ENCODE measurements at regions not wholly inside any gene's neighbourhood (a gene's known extent, or its start where the extent isn't known, plus 50 kb on each side); places are given as distances from the start of the nearest gene placed in this dataset.

- no peaks in the 10 kb centered on the region for H3K36me3 ChIP-seq (ENCODE audit: control insufficient read depth in 4 of 4, insufficient read depth in 4 of 4, low read length in 3 of 4)
- H3K9me3 ChIP-seq (ENCODE audit: control extremely low read depth in 1 of 5, control insufficient read depth in 4 of 5, insufficient read depth in 2 of 5, low read depth in 1 of 5, low read length in 4 of 5): no peaks in the 10 kb centered on the region
- DNase-seq: no peak
- H3K4me1 ChIP-seq (ENCODE audit: control extremely low read depth in 1 of 4, control insufficient read depth in 4 of 4, insufficient read depth in 4 of 4, low read length in 3 of 4): no peaks in the 10 kb centered on the region
- WGBS (ENCODE audit: insufficient coverage): 100% methylated on average over 1 of the region's 1 CpG
- no peak overlapping the region for H3K27ac ChIP-seq (ENCODE audit: insufficient read depth in 1 of 2, low read depth in 1 of 2, low read length in 2 of 2, poor library complexity in 1 of 2, severe bottlenecking in 2 of 2)
- POLR2A ChIA-PET: no interaction called here
- H3K27me3 ChIP-seq (replicated peaks in 2 of 5; ENCODE audit: control insufficient read depth in 4 of 5, insufficient read depth in 5 of 5, low read length in 4 of 5): no peaks in the 10 kb centered on the region
- H3K4me3 ChIP-seq (ENCODE audit: control insufficient read depth in 1 of 7, extremely low read depth in 1 of 7, insufficient read depth in 4 of 7, low read depth in 2 of 7, low read length in 6 of 7): no peak overlapping the region
- CTCF ChIA-PET: no interaction called here
Observed at GRCh38 chr3:106877627-106878026, 499.6 kb upstream of the CCDC54 start.

GRCh38 chr3:106880206-106880605 is 497.0 kb upstream of the CCDC54 start:
- POLR2A ChIA-PET: interaction anchor here (0.6 kb wide), 1 partner anchor 334 kb away, joined by 3 read pairs; no protein-coding TSS in a partner anchor
- no peak overlapping the region for H3K4me3 ChIP-seq (ENCODE audit: control insufficient read depth in 1 of 7, extremely low read depth in 1 of 7, insufficient read depth in 4 of 7, low read depth in 2 of 7, low read length in 6 of 7)
- CTCF ChIA-PET: no interaction called here
- DNase-seq: no peak
- no peaks in the 10 kb centered on the region for H3K4me1 ChIP-seq (ENCODE audit: control extremely low read depth in 1 of 4, control insufficient read depth in 4 of 4, insufficient read depth in 4 of 4, low read length in 3 of 4)
- H3K27ac ChIP-seq (ENCODE audit: insufficient read depth in 1 of 2, low read depth in 1 of 2, low read length in 2 of 2, poor library complexity in 1 of 2, severe bottlenecking in 2 of 2): no peak overlapping the region
- H3K27me3 ChIP-seq (replicated peaks in 2 of 5; ENCODE audit: control insufficient read depth in 4 of 5, insufficient read depth in 5 of 5, low read length in 4 of 5): no peaks in the 10 kb centered on the region
- WGBS (ENCODE audit: insufficient coverage): no CpG with 5 or more reads among the region's 1 CpG
- no peaks in the 10 kb centered on the region for H3K36me3 ChIP-seq (ENCODE audit: control insufficient read depth in 4 of 4, insufficient read depth in 4 of 4, low read length in 3 of 4)
- H3K9me3 ChIP-seq (ENCODE audit: control extremely low read depth in 1 of 5, control insufficient read depth in 4 of 5, insufficient read depth in 2 of 5, low read depth in 1 of 5, low read length in 4 of 5): no peaks in the 10 kb centered on the region

GRCh38 chr3:106881186-106881585 is 496.1 kb upstream of the CCDC54 start:
- no peak overlapping the region for H3K4me3 ChIP-seq (ENCODE audit: control insufficient read depth in 1 of 7, extremely low read depth in 1 of 7, insufficient read depth in 4 of 7, low read depth in 2 of 7, low read length in 6 of 7)
- no peaks in the 10 kb centered on the region for H3K4me1 ChIP-seq (ENCODE audit: control extremely low read depth in 1 of 4, control insufficient read depth in 4 of 4, insufficient read depth in 4 of 4, low read length in 3 of 4)
- no peaks in the 10 kb centered on the region for H3K36me3 ChIP-seq (ENCODE audit: control insufficient read depth in 4 of 4, insufficient read depth in 4 of 4, low read length in 3 of 4)
- H3K27ac ChIP-seq (ENCODE audit: insufficient read depth in 1 of 2, low read depth in 1 of 2, low read length in 2 of 2, poor library complexity in 1 of 2, severe bottlenecking in 2 of 2): no peak overlapping the region
- CTCF ChIA-PET: no interaction called here
- POLR2A ChIA-PET: no interaction called here
- DNase-seq: peak in 1 of 3 donors; percentile 4
- H3K9me3 ChIP-seq (ENCODE audit: control extremely low read depth in 1 of 5, control insufficient read depth in 4 of 5, insufficient read depth in 2 of 5, low read depth in 1 of 5, low read length in 4 of 5): peaks cover 0 to 3% (median 0%) of the 10 kb centered on the region in 5 experiments
- H3K27me3 ChIP-seq (replicated peaks in 2 of 5; ENCODE audit: control insufficient read depth in 4 of 5, insufficient read depth in 5 of 5, low read length in 4 of 5): no peaks in the 10 kb centered on the region
- no CpG with 5 or more reads among the region's 1 CpG for WGBS (ENCODE audit: insufficient coverage)

GRCh38 chr3:106882297-106882696 is 494.9 kb upstream of the CCDC54 start:
- ChIA-PET POLR2A (no interaction called here), CTCF (no interaction called here)
- H3K36me3 ChIP-seq (ENCODE audit: control insufficient read depth in 4 of 4, insufficient read depth in 4 of 4, low read length in 3 of 4): no peaks in the 10 kb centered on the region
- no peak for DNase-seq
- WGBS (ENCODE audit: insufficient coverage): 100% methylated on average over 1 of the region's 2 CpGs
- H3K27me3 ChIP-seq (replicated peaks in 2 of 5; ENCODE audit: control insufficient read depth in 4 of 5, insufficient read depth in 5 of 5, low read length in 4 of 5): no peaks in the 10 kb centered on the region
- peaks cover 0 to 3% (median 0%) of the 10 kb centered on the region in 5 experiments for H3K9me3 ChIP-seq (ENCODE audit: control extremely low read depth in 1 of 5, control insufficient read depth in 4 of 5, insufficient read depth in 2 of 5, low read depth in 1 of 5, low read length in 4 of 5)
- H3K4me1 ChIP-seq (ENCODE audit: control extremely low read depth in 1 of 4, control insufficient read depth in 4 of 4, insufficient read depth in 4 of 4, low read length in 3 of 4): no peaks in the 10 kb centered on the region
- no peak overlapping the region for H3K27ac ChIP-seq (ENCODE audit: insufficient read depth in 1 of 2, low read depth in 1 of 2, low read length in 2 of 2, poor library complexity in 1 of 2, severe bottlenecking in 2 of 2)
- no peak overlapping the region for H3K4me3 ChIP-seq (ENCODE audit: control insufficient read depth in 1 of 7, extremely low read depth in 1 of 7, insufficient read depth in 4 of 7, low read depth in 2 of 7, low read length in 6 of 7)

GRCh38 chr3:106906074-106906473 is 471.2 kb upstream of the CCDC54 start:
- Histone ChIP-seq H3K4me3 (ENCODE audit: control insufficient read depth in 1 of 7, extremely low read depth in 1 of 7, insufficient read depth in 4 of 7, low read depth in 2 of 7, low read length in 6 of 7) (no peak overlapping the region), H3K27ac (ENCODE audit: insufficient read depth in 1 of 2, low read depth in 1 of 2, low read length in 2 of 2, poor library complexity in 1 of 2, severe bottlenecking in 2 of 2) (no peak overlapping the region), H3K4me1 (ENCODE audit: control extremely low read depth in 1 of 4, control insufficient read depth in 4 of 4, insufficient read depth in 4 of 4, low read length in 3 of 4) (no peaks in the 10 kb centered on the region), H3K9me3 (ENCODE audit: control extremely low read depth in 1 of 5, control insufficient read depth in 4 of 5, insufficient read depth in 2 of 5, low read depth in 1 of 5, low read length in 4 of 5) (peaks cover 0 to 7% (median 1%) of the 10 kb centered on the region in 5 experiments), H3K36me3 (ENCODE audit: control insufficient read depth in 4 of 4, insufficient read depth in 4 of 4, low read length in 3 of 4) (no peaks in the 10 kb centered on the region), H3K27me3 (replicated peaks in 2 of 5; ENCODE audit: control insufficient read depth in 4 of 5, insufficient read depth in 5 of 5, low read length in 4 of 5) (no peaks in the 10 kb centered on the region)
- WGBS (ENCODE audit: insufficient coverage): 93% methylated on average over 3 of the region's 4 CpGs
- ChIA-PET CTCF (no interaction called here), POLR2A (no interaction called here)
- DNase-seq: no peak

GRCh38 chr3:106908181-106908938 is 468.9 kb upstream of the CCDC54 start:
- DNase-seq: no peak
- H3K27me3 ChIP-seq (replicated peaks in 2 of 5; ENCODE audit: control insufficient read depth in 4 of 5, insufficient read depth in 5 of 5, low read length in 4 of 5): peaks cover 0 to 2% (median 0%) of the 10 kb centered on the region in 5 experiments
- POLR2A ChIA-PET: no interaction called here
- no peaks in the 10 kb centered on the region for H3K36me3 ChIP-seq (ENCODE audit: control insufficient read depth in 4 of 4, insufficient read depth in 4 of 4, low read length in 3 of 4)
- WGBS (ENCODE audit: insufficient coverage): 89% methylated on average over 10 of the region's 10 CpGs
- H3K9me3 ChIP-seq (ENCODE audit: control extremely low read depth in 1 of 5, control insufficient read depth in 4 of 5, insufficient read depth in 2 of 5, low read depth in 1 of 5, low read length in 4 of 5): peaks cover 0 to 7% (median 1%) of the 10 kb centered on the region in 5 experiments
- H3K4me1 ChIP-seq (ENCODE audit: control extremely low read depth in 1 of 4, control insufficient read depth in 4 of 4, insufficient read depth in 4 of 4, low read length in 3 of 4): no peaks in the 10 kb centered on the region
- no peak overlapping the region for H3K27ac ChIP-seq (ENCODE audit: insufficient read depth in 1 of 2, low read depth in 1 of 2, low read length in 2 of 2, poor library complexity in 1 of 2, severe bottlenecking in 2 of 2)
- CTCF ChIA-PET: no interaction called here
- H3K4me3 ChIP-seq (ENCODE audit: control insufficient read depth in 1 of 7, extremely low read depth in 1 of 7, insufficient read depth in 4 of 7, low read depth in 2 of 7, low read length in 6 of 7): no peak overlapping the region

GRCh38 chr3:106913111-106913698 is 464.0 kb upstream of the CCDC54 start:
- Histone ChIP-seq H3K27ac (ENCODE audit: insufficient read depth in 1 of 2, low read depth in 1 of 2, low read length in 2 of 2, poor library complexity in 1 of 2, severe bottlenecking in 2 of 2) (no peak overlapping the region), H3K4me3 (ENCODE audit: control insufficient read depth in 1 of 7, extremely low read depth in 1 of 7, insufficient read depth in 4 of 7, low read depth in 2 of 7, low read length in 6 of 7) (no peak overlapping the region), H3K4me1 (ENCODE audit: control extremely low read depth in 1 of 4, control insufficient read depth in 4 of 4, insufficient read depth in 4 of 4, low read length in 3 of 4) (no peaks in the 10 kb centered on the region), H3K9me3 (ENCODE audit: control extremely low read depth in 1 of 5, control insufficient read depth in 4 of 5, insufficient read depth in 2 of 5, low read depth in 1 of 5, low read length in 4 of 5) (peaks cover 0 to 7% (median 0%) of the 10 kb centered on the region in 5 experiments), H3K36me3 (ENCODE audit: control insufficient read depth in 4 of 4, insufficient read depth in 4 of 4, low read length in 3 of 4) (no peaks in the 10 kb centered on the region), H3K27me3 (replicated peaks in 2 of 5; ENCODE audit: control insufficient read depth in 4 of 5, insufficient read depth in 5 of 5, low read length in 4 of 5) (peaks cover 0 to 2% (median 0%) of the 10 kb centered on the region in 5 experiments)
- POLR2A ChIA-PET: no interaction called here
- DNase-seq: no peak
- CTCF ChIA-PET: no interaction called here
- 82% methylated on average over 8 of the region's 14 CpGs for WGBS (ENCODE audit: insufficient coverage)

All from common myeloid progenitor, CD34-positive (primary cell).